Mammary epithelial cell (primary cell): ENCODE measurements at regions not wholly inside any gene's neighbourhood (a gene's known extent, or its start where the extent isn't known, plus 50 kb on each side); places are given as distances from the start of the nearest gene placed in this dataset.

Experiments used
- EZH2 ChIP-seq: IDR thresholded peaks from 2 replicates; pipeline ENCODE4 v1.6.1; 2012; ENCODE audit warnings: low read length, inconsistent platforms, borderline replicate concordance
- TF ChIP-seq, protein P1 (sequence below), 2 donors: IDR thresholded peaks in 1 of 2; conservative IDR thresholded peaks in 1 of 2; 2 replicates each; pipeline ENCODE4 v1.5.1; 2011 to 2012; ENCODE audit warnings: inconsistent platforms in 2 of 2, low read length in 2 of 2, mild to moderate bottlenecking in 2 of 2, control low read depth in 1 of 2, low read depth in 1 of 2; ENCODE audit not compliant: insufficient read depth in 1 of 2; ENCODE audit errors: extremely low read depth in 1 of 2

DNA sequence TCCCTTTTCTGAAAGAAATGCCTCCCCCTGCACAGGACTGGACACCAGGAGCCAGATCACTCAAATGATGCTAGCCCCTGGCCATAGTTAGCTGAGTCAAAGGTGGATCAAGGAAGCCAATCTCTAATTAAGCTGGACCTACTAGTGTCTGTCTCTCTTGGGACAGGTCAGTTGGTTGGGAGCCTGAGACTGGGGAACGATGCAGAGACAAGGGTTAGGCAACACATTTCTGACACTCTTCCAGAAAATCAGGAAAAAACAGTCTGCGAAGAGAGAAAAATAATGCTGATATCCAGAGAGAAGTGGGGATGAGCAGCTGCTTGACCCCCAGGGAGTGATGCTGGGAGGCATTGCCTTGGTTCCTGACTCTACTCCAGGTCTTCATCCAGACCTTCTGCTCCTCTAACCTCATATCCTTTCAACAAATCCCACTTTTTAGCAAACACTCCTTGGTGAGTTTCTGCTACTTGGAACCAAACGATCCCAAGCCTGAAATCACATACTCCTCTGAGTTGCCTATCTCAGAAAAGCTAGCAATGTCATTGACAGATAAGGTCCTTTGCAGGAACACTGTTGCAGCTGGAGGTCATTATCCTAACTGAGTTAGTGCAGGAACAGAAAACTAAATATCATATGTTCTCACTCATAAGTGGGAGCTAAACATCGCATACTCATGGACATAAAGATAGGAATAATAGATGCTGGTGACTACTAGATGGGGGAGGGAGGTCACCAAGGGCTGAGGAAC, 369.7 kb downstream of the COG6 start:
- TF ChIP-seq, protein P1, sequence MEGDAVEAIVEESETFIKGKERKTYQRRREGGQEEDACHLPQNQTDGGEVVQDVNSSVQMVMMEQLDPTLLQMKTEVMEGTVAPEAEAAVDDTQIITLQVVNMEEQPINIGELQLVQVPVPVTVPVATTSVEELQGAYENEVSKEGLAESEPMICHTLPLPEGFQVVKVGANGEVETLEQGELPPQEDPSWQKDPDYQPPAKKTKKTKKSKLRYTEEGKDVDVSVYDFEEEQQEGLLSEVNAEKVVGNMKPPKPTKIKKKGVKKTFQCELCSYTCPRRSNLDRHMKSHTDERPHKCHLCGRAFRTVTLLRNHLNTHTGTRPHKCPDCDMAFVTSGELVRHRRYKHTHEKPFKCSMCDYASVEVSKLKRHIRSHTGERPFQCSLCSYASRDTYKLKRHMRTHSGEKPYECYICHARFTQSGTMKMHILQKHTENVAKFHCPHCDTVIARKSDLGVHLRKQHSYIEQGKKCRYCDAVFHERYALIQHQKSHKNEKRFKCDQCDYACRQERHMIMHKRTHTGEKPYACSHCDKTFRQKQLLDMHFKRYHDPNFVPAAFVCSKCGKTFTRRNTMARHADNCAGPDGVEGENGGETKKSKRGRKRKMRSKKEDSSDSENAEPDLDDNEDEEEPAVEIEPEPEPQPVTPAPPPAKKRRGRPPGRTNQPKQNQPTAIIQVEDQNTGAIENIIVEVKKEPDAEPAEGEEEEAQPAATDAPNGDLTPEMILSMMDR (conservative IDR thresholded peaks at IDR 0.05 in 1 of 2, IDR thresholded peaks at IDR 0.05 in 1 of 2; ENCODE audit: extremely low read depth in 1 of 2, insufficient read depth in 1 of 2, low read depth in 1 of 2, low read length in 2 of 2): no peak
- no peak for TF ChIP-seq EZH2
